Embryonic facial prominence (tissue), 1 donor: ENCODE measurements at regions not wholly inside any gene's neighbourhood (a gene's known extent, or its start where the extent isn't known, plus 50 kb on each side); places are given as distances from the start of the nearest gene placed in this dataset.
"Not testable (repeated sequence)": the region's sequence is repeated elsewhere in the genome, so short reads cannot be mapped to it uniquely, and the experiment has no call there.

Experiments
- DNase-seq: peaks from one replicate; pipeline ENCODE4 v3.0.0-alpha.2; 2016; ENCODE audit errors: extremely low spot score

DNA sequence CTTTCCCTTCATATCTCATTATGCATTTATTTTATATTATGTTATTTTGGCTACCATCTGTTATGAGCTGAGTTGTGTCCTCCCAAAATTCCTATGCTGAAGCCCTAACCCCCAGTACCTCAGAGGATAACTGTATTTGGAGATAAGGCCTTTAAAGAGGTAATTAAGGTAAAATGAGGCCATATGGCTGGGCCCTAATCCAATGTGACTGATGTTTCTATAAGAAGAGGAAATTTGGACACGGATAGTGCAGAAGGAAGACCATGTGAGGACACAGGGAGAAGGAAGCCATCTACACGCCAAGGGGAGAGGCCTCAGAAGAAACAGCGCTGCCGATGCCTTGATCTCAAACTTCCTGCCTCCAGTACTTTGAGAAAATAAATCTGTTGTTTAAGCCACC, 557.7 kb upstream of the CDH5 start:
- no peak for DNase-seq

DNA sequence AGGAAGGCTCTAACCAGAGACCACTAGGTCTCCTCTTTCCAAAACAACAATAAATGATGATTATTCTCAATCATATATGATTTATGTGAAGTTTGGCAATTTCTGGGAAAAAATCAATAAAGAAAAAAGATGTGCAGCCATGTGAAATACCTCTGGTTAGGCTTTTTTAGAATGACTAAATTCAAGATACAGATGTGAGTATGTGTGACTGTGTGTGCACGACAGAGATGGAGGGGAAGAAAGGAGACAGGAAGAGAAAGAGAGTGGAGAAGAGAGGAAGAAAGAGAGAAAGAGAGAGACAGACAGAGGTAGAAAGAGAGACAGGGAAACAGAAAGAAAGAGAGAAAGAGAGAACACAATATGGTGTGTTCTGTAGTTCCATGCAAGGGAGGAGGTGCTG, 558.6 kb upstream of the CDH5 start:
- no peak for DNase-seq

DNA sequence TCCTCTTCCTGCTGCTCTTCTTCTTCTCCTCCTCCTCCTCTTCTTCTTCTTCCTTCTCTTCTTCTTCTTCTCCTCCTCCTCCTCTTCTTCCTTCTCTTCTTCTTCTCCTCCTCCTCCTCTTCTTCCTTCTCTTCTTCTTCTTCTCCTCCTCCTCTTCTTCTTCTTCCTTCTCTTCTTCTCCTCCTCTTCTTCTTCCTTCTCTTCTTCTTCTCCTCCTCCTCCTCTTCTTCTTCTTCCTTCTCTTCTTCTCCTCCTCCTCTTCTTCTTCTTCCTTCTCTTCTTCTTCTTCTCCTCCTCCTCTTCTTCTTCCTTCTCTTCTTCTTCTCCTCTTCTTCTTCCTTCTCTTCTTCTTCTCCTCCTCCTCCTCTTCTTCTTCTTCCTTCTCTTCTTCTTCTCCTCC, 560.8 kb upstream of the CDH5 start:
- not testable (repeated sequence) for DNase-seq

DNA sequence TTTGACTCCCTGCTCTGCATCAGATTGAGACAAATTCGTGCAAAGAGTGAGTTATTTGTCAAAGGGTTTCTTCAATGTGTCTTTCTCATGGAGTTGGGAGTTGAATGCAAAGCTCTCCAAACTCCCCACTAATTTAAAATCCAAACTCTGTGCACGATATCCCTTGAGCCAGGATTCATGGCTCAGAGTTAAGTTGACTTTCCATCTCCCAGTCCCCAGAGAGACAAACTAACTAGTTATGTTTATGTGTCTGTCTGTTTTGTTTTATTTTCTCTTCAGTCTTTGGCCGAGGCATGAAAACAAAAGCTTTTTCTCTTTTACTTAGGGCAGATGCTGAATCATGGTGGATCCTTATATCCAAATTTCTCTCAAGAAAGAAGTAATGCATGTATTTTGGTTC, 570.0 kb upstream of the CDH5 start:
- no peak for DNase-seq

DNA sequence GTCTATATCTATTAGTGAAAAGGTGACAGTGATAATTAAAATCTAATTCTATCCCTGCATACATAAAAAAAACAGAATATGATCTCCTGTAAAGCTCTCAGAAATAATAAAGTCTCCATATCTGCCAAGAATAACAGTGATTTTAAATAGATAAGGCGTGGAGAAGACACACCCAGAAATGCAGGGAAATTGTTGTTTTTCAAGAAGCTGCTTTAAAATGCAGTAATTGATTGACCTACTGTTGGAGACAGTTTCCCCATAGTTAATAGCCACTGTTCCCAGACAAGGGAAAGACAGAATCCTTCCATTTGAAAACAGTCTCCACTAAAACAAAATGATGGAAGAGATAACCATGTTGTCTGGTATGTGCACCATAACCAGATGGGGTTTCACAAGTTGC, 571.5 kb upstream of the CDH5 start:
- no peak for DNase-seq

DNA sequence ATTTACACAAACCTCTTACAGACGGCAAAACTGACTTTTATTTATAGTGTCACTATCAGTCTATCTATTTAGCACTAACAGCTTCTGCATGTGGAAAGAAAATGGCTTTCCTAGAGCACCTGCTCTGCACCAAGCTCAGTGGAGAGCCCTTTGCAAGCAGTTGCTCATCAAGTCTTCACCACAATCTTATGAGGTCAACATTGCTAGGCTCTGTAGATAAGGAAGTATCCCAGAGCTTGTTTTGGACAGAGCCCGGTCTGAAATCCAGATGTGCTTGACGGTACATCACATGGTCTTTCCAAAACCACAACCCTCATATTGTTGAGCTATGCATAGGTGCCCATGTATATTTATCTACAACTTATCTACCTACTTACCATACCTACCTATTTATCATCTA, 572.7 kb upstream of the CDH5 start:
- no peak for DNase-seq

DNA sequence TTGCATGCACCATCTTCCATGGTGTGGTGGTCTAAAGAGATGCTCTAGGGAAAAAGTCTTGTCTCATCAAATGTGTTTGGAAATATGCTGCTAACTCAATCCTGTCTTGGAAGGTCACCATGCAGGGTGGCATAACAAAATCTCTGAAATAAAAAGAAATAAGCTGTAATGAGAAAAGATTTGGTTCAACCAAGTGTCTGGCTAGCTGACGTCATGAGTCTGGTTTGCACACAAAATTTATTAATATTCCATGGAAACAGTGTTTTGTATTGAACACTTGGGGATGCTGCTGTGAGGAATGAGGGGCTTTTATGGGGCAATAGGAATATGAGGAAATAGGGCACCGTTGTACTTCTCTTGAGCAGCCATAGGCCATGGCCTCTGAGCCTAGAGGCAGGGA, 575.7 kb upstream of the CDH5 start:
- DNase-seq: no peak

DNA sequence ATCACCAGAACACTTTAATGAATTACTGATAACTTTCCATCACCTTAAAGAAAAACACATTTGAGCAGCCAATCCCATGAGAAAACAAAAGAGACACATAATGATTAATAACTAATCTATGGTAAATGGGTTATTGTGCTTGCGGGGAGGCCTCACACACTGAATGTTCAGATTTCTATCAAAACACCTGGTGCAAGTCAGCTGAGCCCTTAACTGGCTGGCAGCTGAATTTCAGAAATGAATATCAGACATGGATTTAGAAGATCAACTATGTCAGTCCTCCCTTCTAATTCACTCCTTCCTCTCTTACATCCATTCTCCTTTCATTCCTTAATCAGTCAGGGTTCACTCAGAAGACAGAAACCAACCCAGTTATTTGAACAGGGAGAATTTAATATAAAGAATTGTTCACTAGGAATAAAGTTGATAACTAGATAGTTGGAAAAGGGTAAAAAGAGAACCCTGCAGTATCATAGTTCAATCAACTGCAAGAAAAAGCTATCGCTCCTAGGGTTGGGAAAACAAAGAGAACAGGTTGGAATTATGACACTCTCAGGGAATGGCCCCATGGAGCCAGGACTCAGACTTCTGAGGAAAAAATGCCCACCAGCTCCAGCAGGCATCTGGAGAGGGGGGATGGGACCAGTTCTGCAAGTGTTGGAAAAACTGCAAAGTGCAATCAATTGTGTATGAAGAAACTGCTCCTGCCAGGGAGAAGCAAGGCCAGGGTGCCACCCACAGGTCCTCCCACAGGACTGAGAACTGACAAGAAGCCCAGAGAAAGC, 577.1 kb upstream of the CDH5 start:
- DNase-seq: no peak

DNA sequence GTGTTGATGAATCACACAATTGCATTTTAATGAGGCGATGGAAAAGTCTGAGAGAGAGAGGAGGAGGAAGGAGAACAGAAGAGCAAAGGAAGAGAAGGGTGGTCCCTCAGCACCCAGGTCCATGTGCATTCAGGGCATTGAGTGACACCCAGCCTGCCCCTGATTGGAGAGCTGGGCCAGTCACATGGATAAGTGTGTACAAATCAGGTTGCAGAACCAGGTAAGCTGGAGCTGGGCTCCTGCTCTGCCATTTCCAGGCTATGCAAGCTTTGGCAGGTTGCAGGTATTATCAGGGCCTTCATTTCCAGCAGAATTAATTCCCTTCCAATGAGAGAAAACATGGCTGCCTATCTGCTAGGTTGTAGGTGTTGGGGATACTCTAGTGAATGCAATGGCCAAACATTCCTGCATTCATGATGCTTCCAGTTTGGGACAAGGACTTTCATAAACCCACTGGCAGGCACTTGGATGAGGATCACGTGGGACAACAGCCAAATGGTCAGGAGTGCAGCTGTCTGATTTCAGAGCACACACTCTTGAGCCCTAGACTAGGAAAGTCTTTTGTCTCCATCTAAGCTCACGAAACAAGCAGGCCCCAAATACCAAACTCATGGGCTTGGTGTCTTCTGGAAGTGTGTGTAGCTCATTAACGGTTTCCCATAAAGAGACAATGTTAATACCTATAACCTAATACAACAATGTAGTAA, 577.9 kb upstream of the CDH5 start:
- DNase-seq: no peak

DNA sequence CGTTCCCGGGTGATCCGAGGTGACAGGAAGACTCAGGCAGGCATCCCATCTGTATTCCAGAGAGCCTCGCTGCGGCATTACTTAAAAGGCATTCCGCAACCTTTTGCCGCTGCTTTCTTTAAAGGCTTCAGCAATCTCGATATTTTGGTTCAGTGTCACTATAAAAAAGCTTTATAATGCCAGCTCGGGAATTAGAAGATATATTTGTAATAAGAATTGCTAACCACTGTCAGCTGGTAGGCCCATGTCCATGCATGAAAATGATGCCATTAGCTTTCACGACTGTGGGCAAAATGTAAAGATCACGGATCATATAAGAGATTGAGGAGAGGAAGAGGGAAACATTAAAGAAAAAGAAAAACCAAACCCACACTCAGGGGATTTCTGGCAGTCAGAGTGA, 578.6 kb upstream of the CDH5 start:
- no peak for DNase-seq

DNA sequence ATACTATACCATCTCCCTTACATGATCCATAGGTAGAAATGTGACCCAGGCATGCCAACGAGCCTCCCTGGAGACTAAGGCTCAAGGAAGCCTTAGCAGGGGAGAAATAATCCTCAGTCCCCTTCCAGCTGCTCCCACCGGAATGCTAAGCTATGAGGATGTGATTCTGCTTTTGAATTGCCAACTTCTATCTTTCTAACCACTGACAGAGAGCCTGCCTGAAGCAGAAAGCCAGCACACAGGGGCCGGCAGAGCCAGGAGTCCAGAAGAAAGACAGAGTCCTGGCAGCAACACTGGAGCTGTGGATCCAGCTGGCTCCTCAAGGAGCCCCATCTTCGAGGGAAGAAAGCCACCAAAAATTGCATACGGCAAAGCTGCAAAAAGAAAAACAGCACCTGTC, 579.6 kb upstream of the CDH5 start:
- no peak for DNase-seq

DNA sequence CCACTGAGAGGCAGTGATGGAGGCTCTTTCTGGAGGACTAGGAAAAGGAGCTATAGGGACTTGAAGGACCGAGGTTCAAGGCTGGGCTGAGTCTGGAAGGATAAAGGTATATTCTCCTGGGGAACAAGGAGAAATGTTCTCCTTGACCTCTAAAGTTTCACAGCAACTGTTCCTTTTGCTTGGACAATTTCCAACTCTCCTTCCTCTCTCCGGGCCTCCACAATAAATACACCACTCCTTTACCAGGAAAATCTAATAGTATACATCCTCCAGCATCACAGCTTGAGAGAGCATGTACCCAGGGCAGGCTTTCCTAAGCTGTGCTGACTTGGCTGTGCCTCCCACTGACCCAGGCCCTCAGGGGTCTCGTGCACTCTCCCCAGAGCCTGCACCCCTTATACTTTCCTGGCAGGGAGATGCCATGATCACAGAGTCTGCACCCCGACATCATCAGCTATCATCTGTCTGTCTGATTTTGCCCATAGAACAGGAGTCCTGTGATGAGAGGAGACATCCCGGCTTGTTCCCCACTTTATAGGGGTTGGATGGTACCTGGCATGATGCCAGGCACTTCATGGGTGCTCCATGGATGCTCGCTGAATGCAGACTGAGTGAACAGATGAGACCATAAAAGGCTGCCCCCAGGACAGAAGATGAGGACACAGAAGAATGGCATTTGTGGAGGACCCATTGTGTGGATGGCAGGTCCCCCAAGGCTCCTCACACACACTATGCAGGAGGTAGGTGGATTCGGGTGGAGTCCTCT, 582.6 kb upstream of the CDH5 start:
- DNase-seq: no peak

DNA sequence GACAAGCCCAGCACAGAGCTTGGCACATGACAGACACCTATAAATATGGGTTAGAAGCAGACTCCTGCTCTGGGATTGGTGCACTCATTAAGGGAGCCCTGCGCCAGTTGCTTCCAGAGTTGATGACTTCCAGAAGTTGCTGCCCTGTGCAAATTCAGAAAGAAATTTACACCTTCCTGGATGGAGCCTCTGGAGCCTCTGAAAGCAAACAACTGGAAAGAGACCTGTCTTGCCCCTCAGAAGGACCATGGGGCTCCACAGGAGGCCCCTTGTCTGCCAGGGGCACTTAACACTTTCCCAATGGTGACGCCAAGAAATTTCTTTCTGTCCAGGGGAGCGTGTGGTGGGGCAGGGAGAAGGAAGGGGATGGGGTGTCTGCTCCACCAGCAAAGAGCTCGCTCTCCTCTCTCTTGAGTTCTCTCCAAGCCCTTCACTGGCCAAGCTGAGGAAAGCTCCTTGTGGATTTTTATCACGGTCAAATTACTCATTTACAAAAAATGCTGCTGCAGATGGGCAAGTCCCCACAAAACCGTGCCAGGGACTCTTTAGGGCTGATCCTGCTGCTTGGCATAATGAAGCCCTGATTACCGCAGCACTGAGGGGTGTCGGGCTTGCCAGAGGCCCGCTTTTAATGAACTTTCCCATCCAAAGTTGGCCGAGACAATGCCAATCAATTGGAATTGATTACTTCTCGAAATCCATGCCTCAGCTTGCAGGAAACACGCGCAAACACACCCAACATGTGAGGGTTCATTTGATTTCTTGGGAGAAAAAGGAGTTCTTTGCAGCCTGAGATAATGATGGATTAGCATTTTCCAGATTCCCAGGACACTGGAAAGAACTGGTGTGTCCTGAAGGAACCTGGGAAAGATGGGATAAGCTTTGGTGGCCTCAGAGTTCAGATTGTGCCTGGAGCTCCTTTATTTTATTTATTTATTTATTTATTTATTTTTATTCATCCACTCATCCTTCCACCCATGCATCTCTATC, 583.6 kb upstream of the CDH5 start:
- DNase-seq: peak; percentile 36

DNA sequence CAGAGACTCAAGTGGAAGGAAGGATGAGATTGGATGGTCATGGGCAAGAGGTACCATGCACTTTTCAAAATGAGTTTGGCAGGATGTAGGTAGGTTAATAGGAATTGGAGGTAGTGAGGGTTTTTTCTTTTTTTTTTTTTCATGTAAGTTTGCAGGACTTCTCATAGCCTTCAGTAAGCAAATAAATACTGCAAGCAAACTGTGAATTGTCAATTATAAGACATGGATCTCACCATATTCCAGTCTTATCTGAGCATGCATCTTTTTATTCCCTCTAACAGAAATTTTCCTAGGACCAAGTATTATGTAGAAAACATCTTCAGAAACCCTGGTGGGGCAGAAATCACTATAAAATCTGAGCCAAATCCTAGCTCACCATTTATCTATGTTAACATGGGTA, 584.6 kb upstream of the CDH5 start:
- DNase-seq: no peak

DNA sequence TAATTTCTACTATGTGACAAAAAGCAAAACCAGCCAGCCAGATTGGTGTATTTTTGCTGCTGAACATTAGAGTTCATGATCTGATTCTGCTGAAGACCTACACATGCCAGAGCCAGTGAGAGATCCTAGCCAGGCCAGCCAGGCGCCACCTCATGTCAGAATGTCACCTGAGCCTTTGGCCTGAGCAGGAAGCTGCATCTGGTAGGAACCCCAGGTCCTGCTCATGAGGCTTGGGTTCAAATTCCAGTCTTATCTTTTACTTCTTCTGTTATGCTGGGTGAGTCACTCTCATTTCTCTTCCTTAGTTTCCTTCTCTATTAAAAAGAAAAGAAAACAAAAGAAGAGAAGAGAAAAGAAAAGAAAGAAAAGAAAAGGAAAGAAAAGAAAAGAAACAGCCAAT, 585.1 kb upstream of the CDH5 start:
- no peak for DNase-seq

DNA sequence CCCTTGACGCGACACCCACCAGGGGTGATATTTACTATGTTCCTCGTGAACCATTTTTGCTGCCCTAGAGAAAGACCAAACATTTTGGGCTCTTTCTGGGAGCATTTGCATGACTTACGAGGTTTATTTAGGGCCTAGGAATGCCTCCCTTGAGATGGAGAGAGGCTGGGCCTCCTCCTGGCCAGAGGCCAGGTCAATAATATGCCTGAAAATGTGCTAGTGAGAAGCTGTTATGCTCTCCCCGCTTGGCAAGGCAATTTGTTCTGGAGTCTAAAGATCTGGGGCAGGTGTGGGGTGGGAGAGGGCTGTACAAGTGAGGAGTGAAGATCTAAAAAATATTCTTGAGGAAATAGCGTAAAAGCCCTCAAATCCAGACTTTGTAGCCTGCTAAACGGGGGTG, 587.3 kb upstream of the CDH5 start:
- DNase-seq: no peak

DNA sequence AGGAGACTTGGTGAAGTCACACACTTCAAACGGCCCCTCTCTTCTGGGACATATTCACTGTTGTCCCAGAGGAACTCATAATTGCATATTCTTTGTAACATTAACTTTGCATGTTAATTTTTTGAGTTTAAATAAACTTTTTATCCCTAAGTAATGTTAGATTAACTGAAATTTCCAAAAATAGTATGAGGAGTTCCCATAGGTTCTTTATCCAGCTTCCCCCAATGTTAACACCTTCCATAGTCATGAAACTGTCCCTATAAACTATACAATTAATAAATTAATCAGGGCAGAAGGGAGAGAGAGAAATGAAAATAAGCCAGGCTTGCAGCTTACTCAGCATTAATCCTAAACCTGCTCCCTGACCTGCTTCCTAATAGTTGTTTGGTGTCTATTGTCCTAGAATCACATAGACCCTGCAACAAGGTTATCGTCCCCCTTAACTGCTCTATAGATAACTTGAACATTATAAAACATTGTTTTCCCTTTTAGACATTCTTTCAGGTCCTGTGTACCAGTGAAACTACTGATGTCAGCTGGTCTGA, 589.8 kb upstream of the CDH5 start:
- no peak for DNase-seq

DNA sequence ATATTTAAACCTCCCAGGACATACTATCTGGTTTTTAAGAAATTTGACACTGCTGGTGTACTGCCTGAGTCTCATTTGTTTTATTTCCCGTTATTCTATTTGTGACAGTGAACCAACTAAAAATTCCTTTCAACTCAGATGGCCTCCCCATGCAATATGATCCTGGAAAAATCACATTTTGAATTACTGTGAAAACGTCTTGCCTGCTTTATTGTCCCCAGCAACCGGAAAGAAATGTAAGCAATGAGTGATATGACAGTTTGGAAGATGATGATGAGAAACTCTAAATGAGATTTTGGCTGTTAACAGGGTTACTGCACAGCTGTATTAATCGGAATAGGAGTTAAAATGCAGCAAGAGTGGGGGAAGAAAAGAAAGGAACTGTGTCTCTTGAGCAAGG, 590.7 kb upstream of the CDH5 start:
- no peak for DNase-seq

DNA sequence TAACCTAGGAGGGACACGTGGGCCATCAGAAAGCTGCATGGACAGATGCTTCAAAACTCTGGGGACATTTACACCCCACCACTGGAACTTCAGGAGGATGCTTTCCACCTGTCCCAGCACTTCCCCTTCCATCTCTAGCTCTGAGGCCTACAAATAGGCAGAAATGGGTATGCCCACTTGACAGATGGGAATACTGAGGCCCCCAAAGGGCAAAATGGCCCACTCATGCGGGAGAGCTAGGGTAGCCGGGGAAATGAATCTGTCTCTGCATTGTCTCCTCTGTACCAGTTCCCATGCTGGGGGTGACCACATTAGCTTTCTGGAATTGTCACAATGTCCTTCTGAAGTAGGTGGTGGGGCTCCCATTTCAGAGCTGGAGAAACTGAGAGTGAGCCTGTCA, 592.1 kb upstream of the CDH5 start:
- DNase-seq: no peak

DNA sequence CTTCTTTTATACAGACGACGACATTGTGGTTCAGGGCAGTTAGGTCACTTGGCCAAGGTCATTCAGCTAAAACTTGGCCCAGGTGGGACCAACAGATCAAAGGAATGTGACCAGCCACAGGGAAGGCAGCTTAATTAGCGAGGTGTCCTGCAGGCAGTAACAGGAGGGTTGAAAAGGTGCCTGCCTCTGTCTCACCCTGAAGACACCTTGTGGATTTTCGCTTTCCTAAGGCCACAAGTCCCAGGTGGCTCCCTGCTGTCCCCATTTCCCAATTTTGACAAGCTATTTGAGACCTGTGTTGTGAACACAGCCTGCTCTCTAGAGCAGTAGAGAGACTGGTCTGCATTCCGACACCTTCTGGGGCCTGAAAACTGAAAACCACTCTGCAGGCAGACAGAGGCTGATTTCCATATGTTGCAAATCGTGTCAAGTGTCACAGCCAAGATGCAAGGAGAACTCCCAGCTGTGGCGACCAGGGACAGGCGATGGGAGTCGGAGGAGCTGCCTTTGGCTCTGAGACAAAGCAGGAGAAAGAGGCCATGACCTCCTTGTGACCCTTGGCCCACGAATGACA, 593.1 kb upstream of the CDH5 start:
- no peak for DNase-seq

DNA sequence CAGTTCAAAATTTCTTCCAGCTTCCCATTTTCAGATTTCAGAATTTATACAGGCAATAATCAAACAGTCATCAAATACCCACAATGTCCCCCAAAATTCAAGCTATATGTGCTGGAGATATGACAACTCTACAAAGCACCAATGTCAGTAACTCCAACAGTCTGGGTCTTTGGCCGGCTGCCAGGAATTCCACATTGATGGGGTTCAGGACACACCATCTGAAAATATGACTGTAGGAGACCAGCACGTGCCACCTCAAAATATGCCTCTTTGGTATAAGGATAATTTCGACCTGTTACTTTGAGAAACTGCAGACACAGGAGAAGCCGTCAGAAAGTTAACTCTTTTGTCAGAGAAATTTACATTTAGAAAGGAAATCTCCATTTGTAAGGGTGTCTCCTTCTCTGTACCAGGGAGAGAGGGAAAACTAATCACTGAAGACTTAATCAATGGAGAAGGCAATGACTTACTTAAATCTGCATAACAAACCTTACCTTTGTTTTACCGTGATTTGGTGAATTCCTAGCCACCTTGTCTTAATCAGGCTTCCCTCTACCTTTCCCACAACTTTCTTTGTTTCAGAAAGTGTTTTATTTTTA, 594.3 kb upstream of the CDH5 start:
- DNase-seq: no peak
